IPS-15b (cell line): ENCODE measurements at regions not wholly inside any gene's neighbourhood (a gene's known extent, or its start where the extent isn't known, plus 50 kb on each side); places are given as distances from the start of the nearest gene placed in this dataset.

Source experiments
- H3K27me3 ChIP-seq: one replicate; pipeline ENCODE4 v1.6.1; 2013; ENCODE audit warnings: low read length; ENCODE audit not compliant: control insufficient read depth, insufficient read depth
- H3K36me3 ChIP-seq: one replicate; pipeline ENCODE4 v1.6.1; 2013; ENCODE audit warnings: low read length; ENCODE audit not compliant: control insufficient read depth, insufficient read depth
- H3K4me1 ChIP-seq: one replicate; pipeline ENCODE4 v1.6.1; 2013; ENCODE audit warnings: mild to moderate bottlenecking, low read length; ENCODE audit not compliant: control insufficient read depth, insufficient read depth
- H3K4me3 ChIP-seq: one replicate; pipeline ENCODE4 v1.5.1; 2013; ENCODE audit warnings: low read depth, low read length
- H3K9ac ChIP-seq: one replicate; pipeline ENCODE4 v1.6.1; 2013; ENCODE audit warnings: low read depth, mild to moderate bottlenecking, low read length
- H3K9me3 ChIP-seq: one replicate; pipeline ENCODE4 v1.6.1; 2013; ENCODE audit warnings: mild to moderate bottlenecking, low read length; ENCODE audit not compliant: control insufficient read depth, insufficient read depth

DNA sequence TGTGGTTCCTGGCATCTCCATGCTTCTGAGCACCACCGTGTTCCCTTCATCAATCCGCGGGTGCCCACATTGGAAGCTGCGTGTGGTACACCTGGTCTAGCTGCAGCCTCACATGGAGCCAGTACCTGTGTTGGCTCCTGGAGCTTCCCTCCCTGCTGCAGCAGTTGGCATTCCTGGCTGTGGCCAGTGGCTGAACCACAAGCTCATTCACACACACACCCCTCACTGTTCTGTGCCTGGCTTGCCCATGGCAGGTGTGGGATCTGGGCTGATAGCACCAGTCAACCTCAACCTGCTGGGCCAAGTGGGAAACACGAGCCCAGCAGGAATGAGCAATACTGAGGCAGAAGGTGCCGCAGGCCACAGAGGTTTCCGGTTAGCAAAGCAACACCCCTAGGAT lies 256.2 kb upstream of the LRFN5 start:
- Histone ChIP-seq H3K9ac (no peak overlapping the region), H3K36me3 (no peaks in the 10 kb centered on the region), H3K4me3 (no peak overlapping the region), H3K4me1 (no peaks in the 10 kb centered on the region), H3K27me3 (no peaks in the 10 kb centered on the region), H3K9me3 (no peaks in the 10 kb centered on the region)

DNA sequence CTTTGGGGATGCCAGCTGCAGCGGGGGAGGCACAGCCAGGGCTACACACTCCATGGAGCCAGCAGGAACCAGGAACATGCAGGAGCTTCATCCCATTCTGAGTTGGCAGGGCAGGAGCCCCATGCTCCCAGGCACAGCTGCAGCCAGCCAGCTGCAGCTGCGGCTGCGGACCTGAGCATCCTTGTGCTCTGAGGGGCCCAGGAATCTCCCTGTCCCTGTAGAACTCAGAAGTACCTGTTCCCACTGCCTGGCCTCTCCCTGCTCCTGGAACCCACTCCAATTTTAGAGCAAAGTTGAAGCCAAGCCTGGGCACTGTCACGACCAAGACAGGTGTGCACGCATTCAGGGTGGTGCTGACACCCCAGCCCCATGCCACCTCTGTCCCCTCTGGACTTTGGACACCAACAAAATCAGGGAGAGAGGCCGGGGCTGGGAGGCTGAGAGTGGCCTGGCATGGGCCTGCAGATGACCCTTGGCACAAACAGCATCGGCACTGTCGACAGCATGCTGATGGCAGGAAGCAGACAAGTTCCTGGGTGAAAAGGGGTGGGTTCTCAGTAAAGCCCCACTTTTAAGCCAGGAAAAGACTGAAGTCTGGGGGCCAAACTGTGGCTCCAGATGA lies 257.3 kb upstream of the LRFN5 start:
- Histone ChIP-seq H3K9me3 (no peaks in the 10 kb centered on the region), H3K36me3 (no peaks in the 10 kb centered on the region), H3K4me1 (no peaks in the 10 kb centered on the region), H3K4me3 (no peak overlapping the region), H3K9ac (no peak overlapping the region), H3K27me3 (no peaks in the 10 kb centered on the region)

DNA sequence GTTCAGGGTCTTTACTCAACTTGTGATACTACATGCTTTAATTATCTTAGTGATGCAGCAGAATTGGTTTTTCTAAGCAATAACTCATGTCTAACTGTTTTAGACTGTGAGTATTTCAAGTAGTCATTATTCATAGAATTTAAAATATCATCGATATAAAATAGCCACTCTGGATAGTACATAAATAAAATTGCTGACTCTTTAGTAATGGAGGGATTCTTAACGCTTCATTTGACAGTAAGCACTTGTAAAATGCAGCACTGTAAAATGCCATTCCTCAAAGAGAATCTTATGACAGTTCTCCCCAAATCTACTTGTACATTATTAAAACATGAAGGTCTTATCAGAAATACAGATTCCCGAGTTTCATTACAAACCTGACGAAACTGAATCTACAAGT lies 262.8 kb upstream of the LRFN5 start:
- Histone ChIP-seq H3K36me3 (no peaks in the 10 kb centered on the region), H3K9ac (no peak overlapping the region), H3K27me3 (no peaks in the 10 kb centered on the region), H3K4me1 (no peaks in the 10 kb centered on the region), H3K4me3 (no peak overlapping the region), H3K9me3 (no peaks in the 10 kb centered on the region)

DNA sequence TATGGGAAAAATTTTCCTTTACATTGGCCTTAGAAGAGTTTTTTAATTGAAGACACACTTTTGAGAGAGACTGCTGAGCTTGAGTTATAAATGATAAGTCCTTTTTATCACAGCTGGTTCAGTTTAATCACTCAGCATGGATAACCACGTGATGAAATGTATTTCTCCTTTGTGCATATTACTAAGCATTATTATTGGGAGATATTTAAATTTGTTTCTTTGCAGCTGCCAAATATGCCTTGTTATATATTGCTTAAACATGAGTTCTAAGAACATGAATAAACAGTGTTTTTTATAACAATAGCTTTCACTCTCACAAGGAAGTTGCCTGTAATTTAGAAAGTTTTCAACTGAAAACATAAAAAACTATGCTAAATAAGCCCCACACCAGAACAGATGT lies 293.5 kb upstream of the LRFN5 start:
- no peaks in the 10 kb centered on the region for H3K9me3 ChIP-seq
- no peak overlapping the region for H3K9ac ChIP-seq

DNA sequence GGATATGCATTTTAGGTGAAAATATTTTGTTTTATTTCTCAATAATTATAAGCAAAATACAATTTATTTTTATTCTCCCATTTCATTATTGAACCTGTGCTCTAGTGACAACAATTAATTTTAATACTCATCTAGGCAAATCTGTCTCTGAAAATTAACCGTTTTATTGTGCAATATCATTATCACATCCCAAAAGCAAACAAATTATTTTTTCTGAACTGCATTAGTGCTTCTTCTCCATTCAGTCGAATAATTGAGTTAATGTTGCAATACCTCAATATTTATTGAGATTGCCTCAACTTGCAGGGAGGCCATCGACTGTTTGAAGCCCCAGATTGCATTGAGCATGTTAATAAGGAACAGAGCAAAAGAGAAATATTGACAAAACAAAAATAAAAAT lies 303.2 kb upstream of the LRFN5 start:
- peaks cover 13% of the 10 kb centered on the region for H3K4me1 ChIP-seq
- H3K36me3 ChIP-seq = no peaks in the 10 kb centered on the region
- no peaks in the 10 kb centered on the region for H3K9me3 ChIP-seq
- H3K27me3 ChIP-seq = no peaks in the 10 kb centered on the region
- no peak overlapping the region for H3K4me3 ChIP-seq
- no peak overlapping the region for H3K9ac ChIP-seq

More for the DNA sequence above, 293.5 kb upstream of the LRFN5 start:
- Histone ChIP-seq H3K4me1 (no peaks in the 10 kb centered on the region), H3K4me3 (no peak overlapping the region), H3K27me3 (no peaks in the 10 kb centered on the region), H3K36me3 (no peaks in the 10 kb centered on the region)

DNA sequence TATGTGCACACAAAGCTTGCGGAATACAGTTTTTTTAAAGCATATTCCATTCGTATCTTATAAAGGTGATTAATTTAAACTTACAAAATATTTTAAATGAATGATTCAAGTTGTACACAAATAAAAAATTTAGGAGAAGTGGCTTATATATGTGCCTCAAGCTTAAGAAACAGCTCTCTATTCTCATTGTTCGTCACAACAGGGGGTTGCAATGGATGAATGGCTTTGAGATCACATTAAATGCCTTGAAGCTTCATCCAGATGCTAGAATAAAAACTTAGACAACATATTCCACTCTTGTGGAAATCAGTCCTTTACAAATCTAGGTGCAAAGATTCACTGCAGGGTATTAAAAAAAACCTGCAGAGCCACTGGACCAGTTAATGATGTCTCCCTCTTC lies 303.9 kb upstream of the LRFN5 start:
- Histone ChIP-seq H3K4me1 (peaks cover 13% of the 10 kb centered on the region), H3K4me3 (no peak overlapping the region), H3K9me3 (no peaks in the 10 kb centered on the region), H3K36me3 (no peaks in the 10 kb centered on the region), H3K27me3 (no peaks in the 10 kb centered on the region), H3K9ac (no peak overlapping the region)

DNA sequence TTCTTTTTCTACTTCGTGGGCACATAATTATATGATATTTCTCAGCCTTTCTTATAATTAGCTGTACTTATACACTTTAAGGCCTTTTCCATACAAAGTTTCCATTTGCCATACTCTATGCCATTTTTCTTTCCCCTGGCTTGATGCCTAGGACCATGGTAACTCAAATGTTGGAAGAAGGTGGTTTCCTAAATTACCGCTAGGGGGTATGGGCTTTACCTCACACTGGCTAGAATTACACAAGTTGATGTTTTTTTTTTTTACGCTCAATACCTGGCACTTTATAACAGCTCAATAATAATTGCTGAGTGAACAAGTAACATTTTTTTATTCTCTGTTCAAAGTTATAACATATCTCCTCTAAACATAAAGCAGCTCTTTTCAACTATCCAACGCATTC lies 306.8 kb upstream of the LRFN5 start:
- no peaks in the 10 kb centered on the region for H3K9me3 ChIP-seq
- H3K4me1 ChIP-seq = peaks cover 13% of the 10 kb centered on the region
- H3K4me3 ChIP-seq = no peak overlapping the region
- H3K9ac ChIP-seq = no peak overlapping the region
- H3K36me3 ChIP-seq = no peaks in the 10 kb centered on the region
- no peaks in the 10 kb centered on the region for H3K27me3 ChIP-seq

DNA sequence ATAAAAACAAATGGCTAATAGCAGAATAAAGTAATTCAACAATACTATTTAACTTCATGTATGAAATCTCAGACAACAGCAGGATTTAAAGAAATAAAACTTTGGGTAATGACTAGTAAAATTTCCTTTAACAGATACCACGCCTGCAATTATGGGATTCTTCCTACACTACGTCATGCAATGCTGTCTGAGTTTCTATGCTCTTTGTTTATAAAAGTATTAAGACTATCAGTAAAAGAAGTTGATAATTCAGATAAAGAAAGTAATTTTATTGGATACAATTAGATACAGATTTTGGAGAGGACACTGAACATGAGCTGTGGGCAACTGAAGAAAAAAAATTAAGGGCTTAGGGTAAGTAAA lies 308.4 kb upstream of the LRFN5 start:
- H3K4me3 ChIP-seq = no peak overlapping the region
- no peak overlapping the region for H3K9ac ChIP-seq
- no peaks in the 10 kb centered on the region for H3K36me3 ChIP-seq
- no peaks in the 10 kb centered on the region for H3K9me3 ChIP-seq
- no peaks in the 10 kb centered on the region for H3K27me3 ChIP-seq
- H3K4me1 ChIP-seq = peaks cover 13% of the 10 kb centered on the region

DNA sequence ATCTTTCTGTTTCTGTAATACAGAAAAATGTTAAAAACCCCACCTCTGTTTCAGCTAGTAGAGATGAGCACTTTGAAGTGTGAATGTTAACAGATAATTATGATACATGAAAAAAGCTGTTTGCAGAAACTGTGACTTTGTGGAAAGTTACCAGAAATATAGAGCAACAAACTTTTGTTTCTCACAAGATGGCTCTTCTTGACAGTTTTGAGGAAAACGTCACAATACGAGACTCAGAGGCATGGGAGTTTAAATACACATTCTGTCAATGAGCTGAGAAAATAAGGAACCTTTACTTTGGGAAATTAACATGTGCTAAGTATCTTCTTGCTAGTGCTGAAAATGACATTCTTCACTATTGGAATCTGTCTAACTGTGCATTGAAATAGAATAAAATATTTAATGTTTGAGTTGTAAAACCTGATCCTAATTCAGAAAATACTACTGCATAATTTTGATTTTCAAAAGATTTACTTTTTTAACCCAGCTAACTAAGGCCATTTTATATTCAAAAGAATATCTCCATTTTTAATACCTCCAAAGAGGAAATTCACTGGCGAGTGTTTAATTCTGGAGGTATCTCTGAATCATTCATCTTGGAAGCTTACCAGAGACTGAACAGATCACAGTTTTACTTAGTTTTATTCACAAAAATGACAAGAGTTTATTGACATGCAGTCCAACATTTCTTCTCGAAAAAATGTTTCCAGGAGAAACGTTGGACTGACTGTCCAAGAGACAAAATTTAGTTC lies 308.9 kb upstream of the LRFN5 start:
- no peak overlapping the region for H3K9ac ChIP-seq
- no peak overlapping the region for H3K4me3 ChIP-seq

DNA sequence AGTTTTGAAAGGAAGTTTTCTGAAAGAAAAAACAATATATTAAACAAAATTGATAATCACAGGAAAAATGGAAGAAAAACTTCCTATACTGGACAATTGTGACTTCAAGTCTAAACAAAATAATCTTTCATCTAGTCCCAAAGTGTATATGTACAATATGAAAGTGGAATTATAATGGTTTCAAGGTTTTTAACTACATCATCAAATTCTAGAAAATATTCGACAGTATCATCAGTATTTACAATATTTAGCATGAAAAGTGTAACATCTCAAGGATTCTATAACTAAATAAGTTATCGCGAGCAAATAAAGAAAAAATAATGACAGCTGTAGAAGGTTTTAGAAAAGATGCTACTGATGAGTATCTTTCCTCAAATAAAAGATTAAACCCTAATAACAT lies 310.9 kb upstream of the LRFN5 start:
- Histone ChIP-seq H3K9me3 (no peaks in the 10 kb centered on the region), H3K36me3 (no peaks in the 10 kb centered on the region), H3K4me3 (no peak overlapping the region), H3K9ac (no peak overlapping the region), H3K27me3 (no peaks in the 10 kb centered on the region), H3K4me1 (no peaks in the 10 kb centered on the region)

More for the DNA sequence above, 308.9 kb upstream of the LRFN5 start:
- no peaks in the 10 kb centered on the region for H3K27me3 ChIP-seq
- H3K36me3 ChIP-seq = no peaks in the 10 kb centered on the region
- no peaks in the 10 kb centered on the region for H3K9me3 ChIP-seq
- H3K4me1 ChIP-seq = peaks cover 13% of the 10 kb centered on the region

DNA sequence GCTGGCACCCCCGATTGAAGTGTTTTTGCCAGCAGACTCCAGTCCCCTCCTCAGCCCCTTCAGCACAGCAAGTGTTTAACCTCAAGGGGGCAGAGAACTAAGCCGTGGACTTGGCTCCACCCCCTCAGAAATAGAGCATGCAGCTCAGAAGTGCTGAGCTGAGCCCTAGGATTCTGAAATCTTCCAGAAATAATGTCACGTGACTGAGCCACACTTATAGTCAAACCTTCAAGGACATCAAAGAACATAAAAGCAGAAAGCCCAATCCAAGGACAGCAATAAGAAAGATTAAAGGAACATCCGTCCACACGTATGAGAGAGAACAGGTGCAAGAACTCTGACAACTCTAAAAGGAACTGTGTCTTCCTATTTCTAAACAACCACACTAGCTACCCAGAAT lies 317.7 kb upstream of the LRFN5 start:
- Histone ChIP-seq H3K4me3 (no peak overlapping the region), H3K36me3 (no peaks in the 10 kb centered on the region), H3K27me3 (no peaks in the 10 kb centered on the region), H3K4me1 (no peaks in the 10 kb centered on the region), H3K9me3 (no peaks in the 10 kb centered on the region), H3K9ac (no peak overlapping the region)

DNA sequence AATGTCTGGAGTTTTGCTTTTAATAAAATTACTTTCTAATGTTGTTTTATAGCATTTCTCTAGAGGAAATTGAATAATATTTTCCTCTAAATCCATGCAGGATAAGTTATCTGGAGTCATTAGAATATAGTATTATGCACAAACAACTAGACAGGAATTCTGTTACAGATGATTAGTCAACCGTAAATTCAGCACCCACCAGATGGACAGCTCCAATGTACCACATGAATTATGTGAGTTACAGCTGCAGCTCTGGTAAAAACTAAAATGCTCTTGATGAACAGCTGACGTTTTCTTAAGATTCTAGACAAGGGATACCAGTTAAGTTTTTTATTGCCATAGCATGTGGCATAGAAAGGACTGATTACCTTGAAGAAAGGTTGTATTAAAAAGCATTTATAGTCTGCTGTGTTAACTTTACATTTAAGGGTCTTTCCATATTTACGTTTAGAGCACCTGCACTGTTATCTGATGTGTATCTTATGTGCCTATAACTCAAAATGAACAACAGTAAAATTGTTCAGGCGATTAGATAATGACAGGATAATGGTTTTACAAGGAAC lies 321.4 kb upstream of the LRFN5 start:
- Histone ChIP-seq H3K27me3 (no peaks in the 10 kb centered on the region), H3K4me3 (no peak overlapping the region), H3K9me3 (no peaks in the 10 kb centered on the region), H3K4me1 (no peaks in the 10 kb centered on the region), H3K9ac (no peak overlapping the region), H3K36me3 (no peaks in the 10 kb centered on the region)
